Activated CD8-positive, alpha-beta T cell treated with anti-CD3 and anti-CD28 coated beads, Interleukin-2, amount 10 ng/mL, durations not matched to agents 7 days and 5 days (primary cell): ENCODE measurements at regions not wholly inside any gene's neighbourhood (a gene's known extent, or its start where the extent isn't known, plus 50 kb on each side); places are given as distances from the start of the nearest gene placed in this dataset.

Source experiments
- ATAC-seq: fragments of 150-1000 bp; cut with Tn5 transposase; one replicate; pipeline ENCODE4 v1.10.0; 2021; ENCODE audit warnings: moderate library complexity
- CTCF ChIA-PET: fragments of 350-600 bp; sonication (Branson Sonifier 250); formaldehyde crosslinking; loops from one replicate; lab custom pipeline; 2021; ENCODE audit warnings: antibody characterized with exemption; lab: Charles Lee
- POLR2A ChIA-PET: fragments of 350-600 bp; sonication (Branson Sonifier 250); formaldehyde crosslinking; loops from one replicate; lab custom pipeline; 2021; ENCODE audit warnings: antibody characterized with exemption; lab: Charles Lee
- DNase-seq: peaks from one replicate; pipeline ENCODE4 v3.0.0-alpha.2; 2020
- H3K27ac Mint-ChIP-seq: one replicate; pipeline ENCODE4 v1.8.0; 2021; ENCODE audit warnings: mild to moderate bottlenecking, mixed read lengths
- H3K27me3 Mint-ChIP-seq: one replicate; pipeline ENCODE4 v1.8.0; 2021; ENCODE audit warnings: low read depth, mixed read lengths
- H3K36me3 Mint-ChIP-seq: one replicate; pipeline ENCODE4 v1.8.0; 2021; ENCODE audit warnings: low read depth, mixed read lengths
- H3K4me1 Mint-ChIP-seq: one replicate; pipeline ENCODE4 v1.8.0; 2021; ENCODE audit warnings: low read depth, mixed read lengths
- H3K4me3 Mint-ChIP-seq: one replicate; pipeline ENCODE4 v1.8.0; 2021; ENCODE audit warnings: mild to moderate bottlenecking, mixed read lengths
- H3K9me3 Mint-ChIP-seq: one replicate; pipeline ENCODE4 v1.8.0; 2022; ENCODE audit warnings: mixed read lengths; ENCODE audit not compliant: insufficient read depth

DNA sequence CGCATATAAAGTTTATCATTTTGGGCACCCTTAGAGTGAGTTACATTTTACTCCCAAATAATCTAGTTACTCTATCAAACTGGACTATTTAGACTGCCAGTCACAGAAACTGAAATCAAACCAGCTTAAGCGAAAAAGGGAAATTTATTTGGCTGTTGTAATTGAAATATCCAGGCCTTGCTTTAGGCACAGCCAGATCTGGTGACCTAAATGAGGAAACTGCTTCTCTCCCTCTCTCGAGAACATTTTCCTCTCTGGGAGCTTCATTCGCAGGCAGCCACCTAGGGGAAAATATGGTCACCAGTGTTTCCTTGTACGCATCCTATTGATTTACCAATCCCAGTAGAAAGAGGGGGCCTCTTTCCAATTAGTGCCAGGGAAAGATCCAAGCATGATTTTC lies 175.3 kb upstream of the MITF start:
- Mint-ChIP-seq H3K27me3 (no peaks in the 10 kb centered on the region), H3K4me1 (no peaks in the 10 kb centered on the region), H3K27ac (no peak overlapping the region), H3K9me3 (no peaks in the 10 kb centered on the region), H3K4me3 (no peak overlapping the region), H3K36me3 (no peaks in the 10 kb centered on the region)
- ATAC-seq (no peak), DNase-seq (no peak)
- CTCF ChIA-PET = no interaction called here
- POLR2A ChIA-PET = no interaction called here

GRCh38 chr3:69563151-69563550 lies 176.1 kb upstream of the MITF start:
- POLR2A ChIA-PET = no interaction called here
- Mint-ChIP-seq H3K9me3 (no peaks in the 10 kb centered on the region), H3K27me3 (no peaks in the 10 kb centered on the region), H3K27ac (no peak overlapping the region), H3K36me3 (no peaks in the 10 kb centered on the region), H3K4me3 (no peak overlapping the region), H3K4me1 (no peaks in the 10 kb centered on the region)
- no peak for ATAC-seq
- CTCF ChIA-PET = no interaction called here
- DNase-seq = no peak

DNA sequence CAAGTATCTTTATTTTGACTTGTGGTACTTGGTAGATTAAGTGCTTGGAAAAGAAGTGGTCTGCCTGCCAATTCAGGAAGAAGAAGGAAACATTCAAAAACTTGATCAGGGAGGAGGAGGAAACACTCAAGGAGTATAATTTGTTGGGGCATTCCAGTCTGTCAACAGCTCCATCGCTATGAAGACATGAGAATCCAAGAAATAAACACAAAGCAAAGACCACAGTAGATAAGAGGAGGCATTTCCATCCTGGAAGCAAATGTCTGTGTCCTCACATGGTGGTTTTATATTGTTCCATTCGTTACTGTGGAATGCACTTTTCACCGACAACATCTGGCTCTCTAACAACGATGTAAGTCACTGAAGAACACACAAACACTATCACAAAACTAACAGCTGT lies 176.1 kb upstream of the FRMD4B start:
- H3K27ac Mint-ChIP-seq = no peak overlapping the region
- no peaks in the 10 kb centered on the region for H3K36me3 Mint-ChIP-seq

GRCh38 chr3:69560818-69561217 lies 174.9 kb upstream of the FRMD4B start:
- Mint-ChIP-seq H3K27ac (no peak overlapping the region), H3K4me1 (no peaks in the 10 kb centered on the region), H3K36me3 (no peaks in the 10 kb centered on the region), H3K4me3 (no peak overlapping the region), H3K27me3 (no peaks in the 10 kb centered on the region), H3K9me3 (no peaks in the 10 kb centered on the region)
- DNase-seq = no peak
- no peak for ATAC-seq
- ChIA-PET CTCF (no interaction called here), POLR2A (no interaction called here)

More for the DNA sequence above, 176.1 kb upstream of the FRMD4B start:
- no peaks in the 10 kb centered on the region for H3K27me3 Mint-ChIP-seq
- DNase-seq = no peak
- no peaks in the 10 kb centered on the region for H3K4me1 Mint-ChIP-seq
- CTCF ChIA-PET = no interaction called here
- no peak for ATAC-seq
- no peak overlapping the region for H3K4me3 Mint-ChIP-seq
- POLR2A ChIA-PET = no interaction called here
- no peaks in the 10 kb centered on the region for H3K9me3 Mint-ChIP-seq

DNA sequence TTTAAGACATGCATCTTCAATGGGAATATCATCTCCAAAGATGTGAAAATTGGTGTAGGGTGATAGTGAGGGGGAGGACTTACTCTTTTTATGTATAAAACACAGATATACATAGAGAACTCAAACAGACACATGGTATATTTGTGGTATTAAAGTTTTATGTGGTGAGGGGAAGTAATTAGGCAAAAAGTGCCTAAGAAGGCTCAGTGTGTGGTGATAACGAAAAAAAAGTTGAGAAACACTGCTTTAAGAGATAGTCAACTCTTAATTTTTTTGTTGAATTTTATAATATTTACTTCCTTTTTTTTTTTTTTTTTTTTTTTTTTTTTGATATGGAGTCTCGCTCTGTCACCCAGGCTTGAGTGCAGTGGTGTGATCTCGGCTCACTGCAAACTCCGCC lies 174.2 kb upstream of the FRMD4B start:
- no peak for ATAC-seq
- DNase-seq = no peak
- Mint-ChIP-seq H3K36me3 (no peaks in the 10 kb centered on the region), H3K4me1 (no peaks in the 10 kb centered on the region), H3K27me3 (no peaks in the 10 kb centered on the region), H3K27ac (no peak overlapping the region), H3K4me3 (no peak overlapping the region), H3K9me3 (no peaks in the 10 kb centered on the region)
- ChIA-PET CTCF (no interaction called here), POLR2A (no interaction called here)

DNA sequence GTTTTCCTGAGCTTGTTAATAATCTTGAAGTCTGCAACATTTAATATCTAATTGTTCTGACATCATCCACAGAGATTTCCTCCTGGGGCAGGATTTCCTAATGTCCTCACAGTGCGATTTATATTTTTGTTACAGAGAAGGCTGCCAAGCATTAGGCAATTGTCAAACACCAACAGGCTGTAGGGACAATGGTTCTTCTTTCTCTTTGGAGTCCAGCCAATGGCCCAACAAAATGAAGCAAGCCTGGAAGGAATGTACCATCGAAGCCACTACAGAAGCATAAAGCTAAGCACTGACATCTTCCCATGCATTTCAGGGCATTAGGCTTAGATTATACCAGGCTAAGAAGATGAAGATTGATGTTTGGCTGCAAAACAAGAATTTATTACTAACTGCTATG lies 173.0 kb upstream of the FRMD4B start:
- no peak overlapping the region for H3K27ac Mint-ChIP-seq
- H3K27me3 Mint-ChIP-seq = no peaks in the 10 kb centered on the region
- H3K4me1 Mint-ChIP-seq = no peaks in the 10 kb centered on the region
- no peaks in the 10 kb centered on the region for H3K36me3 Mint-ChIP-seq
- ChIA-PET POLR2A (no interaction called here), CTCF (no interaction called here)
- no peaks in the 10 kb centered on the region for H3K9me3 Mint-ChIP-seq
- H3K4me3 Mint-ChIP-seq = no peak overlapping the region
- ATAC-seq (no peak), DNase-seq (no peak)

GRCh38 chr3:69554576-69554975 lies 168.7 kb upstream of the FRMD4B start:
- H3K4me3 Mint-ChIP-seq = no peak overlapping the region
- POLR2A ChIA-PET = no interaction called here
- no peak overlapping the region for H3K27ac Mint-ChIP-seq
- DNase-seq (no peak), ATAC-seq (no peak)
- H3K4me1 Mint-ChIP-seq = no peaks in the 10 kb centered on the region
- H3K27me3 Mint-ChIP-seq = no peaks in the 10 kb centered on the region
- H3K9me3 Mint-ChIP-seq = no peaks in the 10 kb centered on the region
- H3K36me3 Mint-ChIP-seq = no peaks in the 10 kb centered on the region
- CTCF ChIA-PET = no interaction called here

GRCh38 chr3:69553888-69554287 lies 168.0 kb upstream of the FRMD4B start:
- Mint-ChIP-seq H3K9me3 (no peaks in the 10 kb centered on the region), H3K27me3 (no peaks in the 10 kb centered on the region), H3K36me3 (no peaks in the 10 kb centered on the region), H3K4me3 (no peak overlapping the region), H3K4me1 (no peaks in the 10 kb centered on the region), H3K27ac (no peak overlapping the region)
- DNase-seq (no peak), ATAC-seq (no peak)
- CTCF ChIA-PET = no interaction called here
- POLR2A ChIA-PET = no interaction called here

DNA sequence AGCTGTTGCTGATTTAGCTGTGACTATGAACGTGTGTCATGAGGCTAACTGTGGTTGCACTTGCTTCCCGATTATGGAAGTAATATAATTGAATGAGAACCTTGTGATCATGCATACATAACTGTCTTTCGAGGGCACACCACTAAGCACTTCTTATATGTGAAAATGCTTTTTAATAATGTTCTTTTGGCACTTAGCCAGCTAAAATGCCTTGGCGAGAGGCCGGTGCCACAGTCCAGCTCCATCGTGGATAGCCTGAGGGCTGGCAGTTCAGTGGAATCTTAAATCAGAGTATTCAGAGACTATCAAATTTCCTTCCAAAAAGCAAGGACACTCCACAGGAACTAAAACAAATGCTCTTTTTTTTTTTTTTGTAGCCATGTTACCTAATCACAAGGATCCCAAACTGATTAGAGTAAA lies 161.6 kb upstream of the FRMD4B start:
- Mint-ChIP-seq H3K36me3 (no peaks in the 10 kb centered on the region), H3K27ac (no peak overlapping the region), H3K4me1 (no peaks in the 10 kb centered on the region), H3K27me3 (peaks cover 19% of the 10 kb centered on the region), H3K4me3 (no peak overlapping the region), H3K9me3 (no peaks in the 10 kb centered on the region)
- DNase-seq (no peak), ATAC-seq (no peak)
- CTCF ChIA-PET = no interaction called here
- POLR2A ChIA-PET = no interaction called here

GRCh38 chr3:69542805-69543429 lies 157.0 kb upstream of the FRMD4B start:
- POLR2A ChIA-PET = no interaction called here
- ATAC-seq = no peak

DNA sequence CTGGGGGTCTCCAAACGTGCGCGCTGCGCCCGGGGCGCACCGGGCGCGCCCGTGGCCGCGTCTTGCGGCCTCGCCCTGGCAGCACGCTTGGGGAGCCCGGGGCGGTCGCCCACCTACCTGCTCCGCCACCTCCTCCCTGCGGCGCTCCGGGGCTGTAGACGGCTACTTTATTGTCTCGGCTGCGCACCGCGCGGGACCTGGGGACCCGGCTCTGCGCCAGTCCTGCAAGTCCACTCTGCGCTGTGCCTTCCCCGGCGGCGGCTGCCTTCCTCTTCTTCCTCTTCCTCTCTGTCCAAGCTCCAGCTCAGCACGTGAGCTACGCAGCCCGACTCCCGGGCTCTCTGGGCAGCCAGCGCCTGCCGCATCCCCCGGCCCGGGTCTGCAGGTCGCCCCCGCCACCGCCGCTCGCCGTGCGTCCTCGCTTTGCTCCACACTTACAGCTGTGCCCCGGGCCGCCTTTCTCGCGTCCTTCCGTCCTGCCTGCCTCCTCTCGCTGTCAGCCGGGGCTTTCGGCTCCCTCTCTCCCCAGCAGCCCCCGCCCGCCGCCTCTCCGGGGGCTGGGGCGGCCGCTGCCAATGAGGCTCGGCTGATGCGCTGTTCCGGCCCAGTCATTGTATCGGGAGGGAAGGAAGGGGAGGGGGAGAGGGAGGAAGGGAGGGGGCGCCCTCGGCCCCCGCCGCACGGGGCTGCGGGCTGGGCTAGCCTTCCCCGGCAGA lies 156.4 kb upstream of the FRMD4B start:
- CTCF ChIA-PET = no interaction called here

More at GRCh38 chr3:69542805-69543429, 157.0 kb upstream of the FRMD4B start:
- peaks cover 7% of the 10 kb centered on the region for H3K4me1 Mint-ChIP-seq
- no peaks in the 10 kb centered on the region for H3K36me3 Mint-ChIP-seq
- CTCF ChIA-PET = no interaction called here
- peaks cover 38% of the 10 kb centered on the region for H3K27me3 Mint-ChIP-seq
- no peak overlapping the region for H3K4me3 Mint-ChIP-seq
- H3K9me3 Mint-ChIP-seq = no peaks in the 10 kb centered on the region
- DNase-seq = no peak
- H3K27ac Mint-ChIP-seq = no peak overlapping the region

GRCh38 chr3:69541711-69542088 lies 155.8 kb upstream of the FRMD4B start:
- no peak for DNase-seq
- ATAC-seq = no peak
- peaks cover 7% of the 10 kb centered on the region for H3K4me1 Mint-ChIP-seq
- CTCF ChIA-PET = no interaction called here
- no peaks in the 10 kb centered on the region for H3K9me3 Mint-ChIP-seq
- H3K27ac Mint-ChIP-seq = no peak overlapping the region
- H3K27me3 Mint-ChIP-seq = peaks cover 38% of the 10 kb centered on the region
- no peaks in the 10 kb centered on the region for H3K36me3 Mint-ChIP-seq
- POLR2A ChIA-PET = no interaction called here
- H3K4me3 Mint-ChIP-seq = no peak overlapping the region

More for the DNA sequence above, 156.4 kb upstream of the FRMD4B start:
- no peak overlapping the region for H3K27ac Mint-ChIP-seq
- POLR2A ChIA-PET = no interaction called here
- H3K27me3 Mint-ChIP-seq = peaks cover 38% of the 10 kb centered on the region
- ATAC-seq = no peak
- H3K4me3 Mint-ChIP-seq = no peak overlapping the region
- DNase-seq = no peak
- H3K9me3 Mint-ChIP-seq = no peaks in the 10 kb centered on the region
- H3K4me1 Mint-ChIP-seq = peaks cover 7% of the 10 kb centered on the region
- no peaks in the 10 kb centered on the region for H3K36me3 Mint-ChIP-seq
